Prostate gland (tissue), 2 donors: ENCODE measurements at regions not wholly inside any gene's neighbourhood (a gene's known extent, or its start where the extent isn't known, plus 50 kb on each side); places are given as distances from the start of the nearest gene placed in this dataset.

ENCODE experiments used
- CTCF ChIP-seq, 4 experiments: fragments of 200-600 bp in 2 of 4; fragments of 450-650 bp in 2 of 4; sonication (generic) in 2 of 4; IDR thresholded peaks; 1 replicate in 3 of 4; 2 replicates in 1 of 4; pipeline ENCODE4 v1.5.1; 2016 to 2019; ENCODE audit warnings: antibody characterized with exemption in 4 of 4, mild to moderate bottlenecking in 2 of 4, moderate library complexity in 2 of 4
- POLR2A ChIP-seq: fragments of 450-650 bp; IDR thresholded peaks from one replicate; pipeline ENCODE4 v1.6.1; 2016; ENCODE audit warnings: antibody characterized with exemption, mild to moderate bottlenecking
- POLR2AphosphoS5 ChIP-seq: sonication (generic); formaldehyde crosslinking; IDR thresholded peaks from one replicate; pipeline ENCODE4 v1.6.1; 2017; ENCODE audit warnings: antibody characterized with exemption

- no peak for TF ChIP-seq CTCF (IDR thresholded peaks at IDR 0.05)
- TF ChIP-seq POLR2AphosphoS5, result no peak
- no peak for TF ChIP-seq POLR2A
These were observed 246.8 kb upstream of the TUT7 start for GRCh38 chr9:86600977-86601376.
